GM12878 (cell line): ENCODE measurements at regions not wholly inside any gene's neighbourhood (a gene's known extent, or its start where the extent isn't known, plus 50 kb on each side); places are given as distances from the start of the nearest gene placed in this dataset.

Experiments
- ATAC-seq: fragments of 200-7000 bp; cut with Tn5 transposase; 3 replicates; pipeline ENCODE4 v1.9.1; 2020; ENCODE audit warnings: mild to moderate bottlenecking, moderate library complexity
- BruUV-seq: library from RNA; stranded (reverse); fragments of 400-500 nt; replicated peaks from 2 replicates; lab custom pipeline; 2021; lab: Mats Ljungman, UMichigan
- CTCF ChIA-PET: fragments of 300-600 bp; sonication (Branson Sonifier 250); formaldehyde crosslinking; extraction: SDS; loops from one replicate; lab custom pipeline; 2021; ENCODE audit warnings: inconsistent platforms; lab: Yijun Ruan, JAX
- POLR2A ChIA-PET: fragments of 350-600 bp; formaldehyde crosslinking; extraction: SDS; loops from one replicate; lab custom pipeline; 2021; ENCODE audit warnings: inconsistent platforms; lab: Charles Lee
- RAD21 ChIA-PET: fragments of 300-600 bp; sonication (Branson Sonifier 250); formaldehyde crosslinking; loops from one replicate; lab custom pipeline; 2023; ENCODE audit warnings: antibody characterized with exemption; ENCODE audit not compliant: unreplicated experiment; lab: Charles Lee
- SMC1A ChIA-PET: fragments of 300-600 bp; sonication (Branson Sonifier 250); formaldehyde crosslinking; loops from one replicate; lab custom pipeline; 2023; ENCODE audit not compliant: unreplicated experiment, uncharacterized antibody; lab: Charles Lee
- DNase-seq: peaks from one replicate; pipeline ENCODE4 v3.0.0-alpha.2; 2011; ENCODE audit warnings: low read depth, low spot score
- FAIRE-seq: peaks from 3 replicates; lab custom pipeline; 2011; peaks lifted over from hg19 to GRCh38; lab: Jason Lieb, UNC
- H2AFZ ChIP-seq: 2 replicates; pipeline ENCODE4 v1.6.0; 2011; ENCODE audit warnings: low read depth, low read length, control low read depth; ENCODE audit not compliant: control insufficient read depth
- H3K27ac ChIP-seq: 2 replicates; pipeline ENCODE4 v1.5.1; 2011; ENCODE audit warnings: control low read depth; ENCODE audit not compliant: control insufficient read depth, insufficient read depth
- H3K27me3 ChIP-seq, 2 experiments: replicated peaks in 1 of 2; 2 replicates each; pipeline versions ENCODE4 v1.6.0 to v1.6.1; 2011; ENCODE audit warnings: low read length in 1 of 2; ENCODE audit not compliant: control insufficient read depth in 2 of 2, insufficient read depth in 2 of 2
- H3K36me3 ChIP-seq, 2 experiments: 2 replicates each; pipeline ENCODE4 v1.5.1; 2011; ENCODE audit warnings: low read length in 1 of 2; ENCODE audit not compliant: control insufficient read depth in 2 of 2, insufficient read depth in 2 of 2
- H3K4me1 ChIP-seq: 2 replicates; pipeline ENCODE4 v1.6.1; 2011; ENCODE audit warnings: mild to moderate bottlenecking, low read length, moderate library complexity, mixed read lengths; ENCODE audit not compliant: control insufficient read depth, insufficient read depth
- H3K4me2 ChIP-seq: 2 replicates; pipeline ENCODE4 v1.6.0; 2011; ENCODE audit warnings: control low read depth; ENCODE audit not compliant: control insufficient read depth, insufficient read depth
- H3K4me3 ChIP-seq: fragments of 200-600 bp; sonication (generic); 2 replicates; pipeline ENCODE4 v1.5.1; 2016
- H3K79me2 ChIP-seq: 2 replicates; pipeline ENCODE4 v1.6.0; 2011; ENCODE audit warnings: low read length; ENCODE audit not compliant: control insufficient read depth, insufficient read depth
- H3K9ac ChIP-seq: 2 replicates; pipeline ENCODE4 v1.8.0; 2011; ENCODE audit warnings: low read length, control low read depth, mixed read lengths; ENCODE audit not compliant: control insufficient read depth, insufficient read depth
- H3K9me3 ChIP-seq: replicated peaks from 3 replicates; pipeline ENCODE4 v1.5.1; 2011; ENCODE audit warnings: mild to moderate bottlenecking, low read length; ENCODE audit not compliant: control insufficient read depth, insufficient read depth
- H4K20me1 ChIP-seq: 2 replicates; pipeline ENCODE4 v1.6.0; 2011; ENCODE audit not compliant: control insufficient read depth, insufficient read depth
- CREB1 ChIP-seq: IDR thresholded peaks from 2 replicates; pipeline ENCODE4 v1.6.1; 2012; ENCODE audit warnings: low read depth, mild to moderate bottlenecking, inconsistent platforms
- E4F1 ChIP-seq: fragments of 450-650 bp; IDR thresholded peaks from 2 replicates; pipeline ENCODE4 v1.6.1; 2018; ENCODE audit warnings: borderline replicate concordance, mild to moderate bottlenecking; ENCODE audit not compliant: partially characterized antibody
- HDGF ChIP-seq: fragments of 450-650 bp; IDR thresholded peaks from 2 replicates; pipeline ENCODE4 v1.6.1; 2016; ENCODE audit warnings: antibody characterized with exemption
- JUND ChIP-seq: IDR thresholded peaks from 2 replicates; pipeline ENCODE4 v1.6.1; 2012; ENCODE audit warnings: low read depth, mild to moderate bottlenecking, low read length, improper control_type of control experiment, moderate library complexity
- NFYA ChIP-seq: IDR thresholded peaks from 2 replicates; pipeline ENCODE4 v1.6.1; 2011; ENCODE audit warnings: low read depth, mild to moderate bottlenecking, low read length, improper control_type of control experiment, borderline replicate concordance
- RAD21 ChIP-seq: IDR thresholded peaks from 2 replicates; pipeline ENCODE4 v1.6.1; 2011; ENCODE audit warnings: mild to moderate bottlenecking, low read depth, low read length, moderate library complexity; ENCODE audit not compliant: insufficient read depth
- RCOR1 ChIP-seq: conservative IDR thresholded peaks from 2 replicates; pipeline ENCODE4 v1.6.1; 2012; ENCODE audit warnings: low read depth, low read length, improper control_type of control experiment
- SMAD1 ChIP-seq: fragments of 450-650 bp; IDR thresholded peaks from 2 replicates; pipeline ENCODE4 v1.6.1; 2018; ENCODE audit warnings: mild to moderate bottlenecking, low read depth; ENCODE audit not compliant: partially characterized antibody
- WGBS: methylation state at CpG from one replicate; pipeline ENCODE4 v1.1.6; 2016; ENCODE audit warnings: low lambda C conversion rate; ENCODE audit not compliant: insufficient replicate concordance, insufficient coverage; ENCODE audit errors: missing lambda C conversion rate; 5-methylcytosine and 5-hydroxymethylcytosine counted together
- in situ Hi-C: fragments of 300-500 bp; cut with MboI; formaldehyde crosslinking; loops from 9 replicates; pipeline ENCODE4 v1.14.3; 2018; ENCODE audit warnings: mixed read lengths
- intact Hi-C: fragments of 100-400 bp; cut with micrococcal nuclease; formaldehyde crosslinking; loops from one replicate; pipeline ENCODE4 v1.14.2; 2022; ENCODE audit not compliant: unreplicated experiment
- TF ChIP-seq, protein P1 (sequence below): fragments of 450-650 bp; formaldehyde crosslinking; IDR thresholded peaks from 2 replicates; pipeline ENCODE4 v1.4.0; 2020; ENCODE audit warnings: mild to moderate bottlenecking, moderate library complexity

DNA sequence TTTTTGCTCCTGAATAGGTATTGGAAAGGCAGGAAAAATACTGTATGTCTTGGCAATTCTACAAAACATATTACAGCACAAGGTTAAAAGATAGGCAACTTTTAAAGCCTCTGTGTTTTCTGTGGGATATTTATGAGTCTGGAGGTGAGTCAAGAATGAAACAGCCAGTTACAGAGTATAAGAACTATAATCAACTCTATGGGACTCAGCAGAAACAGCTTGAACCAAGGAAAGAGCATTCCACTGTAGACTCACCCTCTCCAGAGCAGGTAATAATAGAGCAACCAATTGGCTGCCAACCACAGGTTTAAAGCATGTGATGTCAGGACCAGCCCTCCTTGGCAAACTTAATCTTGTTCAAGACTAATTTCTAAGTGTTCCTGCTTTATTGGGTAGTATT, 100.5 kb upstream of the MDM1 start:
- POLR2A ChIA-PET = no interaction called here
- no peak overlapping the region for H2AFZ ChIP-seq
- DNase-seq (no peak), ATAC-seq (no peak), FAIRE-seq (no peak)
- H3K36me3 ChIP-seq = no peaks in the 10 kb centered on the region
- SMC1A ChIA-PET = interaction anchor here (0.9 to 1.8 kb wide), 4 partner anchors 8 to 40 kb away, joined by 3 to 5 read pairs (median 4); no protein-coding TSS in a partner anchor
- no peak overlapping the region for H3K4me2 ChIP-seq
- in situ Hi-C loops = no loop called here
- H3K27me3 ChIP-seq = no peaks in the 10 kb centered on the region
- no peaks in the 10 kb centered on the region for H3K79me2 ChIP-seq
- no TSS peak for BruUV-seq
- RAD21 ChIA-PET = no interaction called here
- intact Hi-C loops = no loop called here
- no peak overlapping the region for H3K27ac ChIP-seq
- H3K4me3 ChIP-seq = no peak overlapping the region
- CTCF ChIA-PET = interaction anchor here (0.9 kb wide), 1 partner anchor 17 kb away, joined by 3 read pairs; no protein-coding TSS in a partner anchor
- no peak overlapping the region for H3K9ac ChIP-seq
- peaks cover 7% of the 10 kb centered on the region; the same call in 2 of the 3 replicates for H3K9me3 ChIP-seq
- H4K20me1 ChIP-seq = no peaks in the 10 kb centered on the region
- TF ChIP-seq HDGF (no peak), SMAD1 (no peak)
- no peaks in the 10 kb centered on the region for H3K4me1 ChIP-seq

- ChIA-PET CTCF (interaction anchor here (0.8 to 1.7 kb wide), 6 partner anchors 53 to 198 kb away, joined by 3 to 4 read pairs (median 4); no protein-coding TSS in a partner anchor), POLR2A (interaction anchor here (0.7 to 2.1 kb wide), 3 partner anchors 14 to 18 kb away, joined by 3 to 8 read pairs (median 3); no protein-coding TSS in a partner anchor), SMC1A (interaction anchor here (0.6 to 10.7 kb wide), 12 partner anchors 9 to 229 kb away, joined by 3 to 153 read pairs (median 9); no protein-coding TSS in a partner anchor), RAD21 (interaction anchor here (0.7 to 2.1 kb wide), 5 partner anchors 12 to 195 kb away, joined by 3 to 5 read pairs (median 4); no protein-coding TSS in a partner anchor)
- in situ Hi-C loops = no loop called here
- Histone ChIP-seq H3K27ac (no peak overlapping the region), H2AFZ (no peak overlapping the region), H4K20me1 (no peaks in the 10 kb centered on the region), H3K36me3 (no peaks in the 10 kb centered on the region), H3K4me1 (no peaks in the 10 kb centered on the region), H3K4me3 (no peak overlapping the region), H3K27me3 (no peaks in the 10 kb centered on the region), H3K4me2 (no peak overlapping the region), H3K9me3 (peaks cover 7% of the 10 kb centered on the region; the same call in 2 of the 3 replicates), H3K79me2 (no peaks in the 10 kb centered on the region; the same call in 1 of the 2 replicates), H3K9ac (no peak overlapping the region)
- no TSS peak for BruUV-seq
- no peak for ATAC-seq
- intact Hi-C loops = no loop called here
- WGBS = 100% methylated on average over 2 of the region's 2 CpGs
- FAIRE-seq = no peak
- no peak for DNase-seq
- TF ChIP-seq RCOR1 (no peak), JUND (no peak), RAD21 (no peak), E4F1 (no peak), NFYA (no peak), CREB1 (no peak)
- TF ChIP-seq, protein P1, sequence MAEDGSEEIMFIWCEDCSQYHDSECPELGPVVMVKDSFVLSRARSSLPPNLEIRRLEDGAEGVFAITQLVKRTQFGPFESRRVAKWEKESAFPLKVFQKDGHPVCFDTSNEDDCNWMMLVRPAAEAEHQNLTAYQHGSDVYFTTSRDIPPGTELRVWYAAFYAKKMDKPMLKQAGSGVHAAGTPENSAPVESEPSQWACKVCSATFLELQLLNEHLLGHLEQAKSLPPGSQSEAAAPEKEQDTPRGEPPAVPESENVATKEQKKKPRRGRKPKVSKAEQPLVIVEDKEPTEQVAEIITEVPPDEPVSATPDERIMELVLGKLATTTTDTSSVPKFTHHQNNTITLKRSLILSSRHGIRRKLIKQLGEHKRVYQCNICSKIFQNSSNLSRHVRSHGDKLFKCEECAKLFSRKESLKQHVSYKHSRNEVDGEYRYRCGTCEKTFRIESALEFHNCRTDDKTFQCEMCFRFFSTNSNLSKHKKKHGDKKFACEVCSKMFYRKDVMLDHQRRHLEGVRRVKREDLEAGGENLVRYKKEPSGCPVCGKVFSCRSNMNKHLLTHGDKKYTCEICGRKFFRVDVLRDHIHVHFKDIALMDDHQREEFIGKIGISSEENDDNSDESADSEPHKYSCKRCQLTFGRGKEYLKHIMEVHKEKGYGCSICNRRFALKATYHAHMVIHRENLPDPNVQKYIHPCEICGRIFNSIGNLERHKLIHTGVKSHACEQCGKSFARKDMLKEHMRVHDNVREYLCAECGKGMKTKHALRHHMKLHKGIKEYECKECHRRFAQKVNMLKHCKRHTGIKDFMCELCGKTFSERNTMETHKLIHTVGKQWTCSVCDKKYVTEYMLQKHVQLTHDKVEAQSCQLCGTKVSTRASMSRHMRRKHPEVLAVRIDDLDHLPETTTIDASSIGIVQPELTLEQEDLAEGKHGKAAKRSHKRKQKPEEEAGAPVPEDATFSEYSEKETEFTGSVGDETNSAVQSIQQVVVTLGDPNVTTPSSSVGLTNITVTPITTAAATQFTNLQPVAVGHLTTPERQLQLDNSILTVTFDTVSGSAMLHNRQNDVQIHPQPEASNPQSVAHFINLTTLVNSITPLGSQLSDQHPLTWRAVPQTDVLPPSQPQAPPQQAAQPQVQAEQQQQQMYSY (CRISPR knock-in tag) = no peak
Measured at GRCh38 chr12:68434391-68435298, 102.5 kb upstream of the MDM1 start.
